H1 (cell line): ENCODE measurements at regions not wholly inside any gene's neighbourhood (a gene's known extent, or its start where the extent isn't known, plus 50 kb on each side); places are given as distances from the start of the nearest gene placed in this dataset.

Experiments
- CTCF ChIA-PET: fragments of 300-600 bp; sonication (Branson Sonifier 250); formaldehyde crosslinking; loops from one replicate; lab custom pipeline; 2021; ENCODE audit not compliant: partially characterized antibody; lab: Charles Lee
- POLR2A ChIA-PET: fragments of 300-600 bp; sonication (Branson Sonifier 250); formaldehyde crosslinking; loops from one replicate; lab custom pipeline; 2021; ENCODE audit warnings: inconsistent platforms; ENCODE audit not compliant: partially characterized antibody; lab: Charles Lee
- DNase-seq, 2 experiments: peaks; one replicate each; pipeline versions ENCODE4 v3.0.0 to v3.0.0-alpha.2; 2010 to 2022; ENCODE audit warnings: low spot score in 2 of 2, low read depth in 1 of 2, mixed read lengths in 1 of 2
- FAIRE-seq: peaks from 2 replicates; lab custom pipeline; 2011; peaks lifted over from hg19 to GRCh38; lab: Jason Lieb, UNC
- H2AFZ ChIP-seq: 2 replicates; pipeline ENCODE4 v1.8.1; 2012; ENCODE audit warnings: low read length, inconsistent platforms
- H2AK5ac ChIP-seq: 2 replicates; pipeline ENCODE4 v1.6.1; 2013; ENCODE audit warnings: low read depth, low read length
- H2BK120ac ChIP-seq: replicated peaks from 2 replicates; pipeline ENCODE3; 2013; ENCODE audit warnings: low read depth, low read length, inconsistent platforms
- H2BK12ac ChIP-seq: 2 replicates; pipeline ENCODE4 v1.6.1; 2013; ENCODE audit warnings: low read depth, low read length
- H2BK15ac ChIP-seq: 2 replicates; pipeline ENCODE4 v1.6.1; 2013; ENCODE audit warnings: low read length
- H2BK20ac ChIP-seq: 2 replicates; pipeline ENCODE4 v1.6.1; 2013; ENCODE audit warnings: low read length
- H2BK5ac ChIP-seq: 2 replicates; pipeline ENCODE4 v1.6.1; 2013; ENCODE audit warnings: low read depth, low read length
- H3K14ac ChIP-seq: 2 replicates; pipeline ENCODE4 v1.6.1; 2013; ENCODE audit warnings: inconsistent platforms; ENCODE audit not compliant: insufficient read length
- H3K18ac ChIP-seq: 2 replicates; pipeline ENCODE4 v1.6.1; 2013; ENCODE audit warnings: low read length; ENCODE audit errors: extremely low read depth
- H3K23ac ChIP-seq: 2 replicates; pipeline ENCODE4 v1.6.1; 2013; ENCODE audit warnings: inconsistent platforms; ENCODE audit not compliant: insufficient read length
- H3K23me2 ChIP-seq: 2 replicates; pipeline ENCODE4 v1.6.1; 2013; ENCODE audit warnings: low read depth, low read length
- H3K27ac ChIP-seq: 2 replicates; pipeline ENCODE4 v1.6.1; 2011; ENCODE audit warnings: low read depth, low read length, inconsistent platforms
- H3K27me3 ChIP-seq, 4 experiments: replicated peaks in 1 of 4; 1 replicate in 1 of 4; 2 replicates in 3 of 4; pipeline versions ENCODE4 v1.6.1 to v1.8.1; 2011 to 2013; ENCODE audit warnings: low read length in 3 of 4, mild to moderate bottlenecking in 3 of 4, inconsistent platforms in 2 of 4, mixed read lengths in 2 of 4, moderate library complexity in 1 of 4; ENCODE audit not compliant: control insufficient read depth in 3 of 4, insufficient read depth in 3 of 4; ENCODE audit errors: extremely low read depth in 1 of 4
- H3K36me3 ChIP-seq, 4 experiments: 2 replicates each; pipeline versions ENCODE4 v1.6.1 to v1.8.1; 2011 to 2013; ENCODE audit warnings: mild to moderate bottlenecking in 4 of 4, low read length in 3 of 4, moderate library complexity in 2 of 4, control low read depth in 1 of 4, inconsistent platforms in 1 of 4; ENCODE audit not compliant: insufficient read depth in 4 of 4, control insufficient read depth in 2 of 4
- H3K4ac ChIP-seq: replicated peaks from 2 replicates; pipeline ENCODE3; 2013; ENCODE audit warnings: low read length, low read depth, mixed read lengths, inconsistent platforms; ENCODE audit not compliant: insufficient read length
- H3K4me1 ChIP-seq, 4 experiments: replicated peaks in 1 of 4; 1 replicate in 1 of 4; 2 replicates in 3 of 4; pipeline versions ENCODE4 v1.6.1 to v1.8.1; 2011 to 2013; ENCODE audit warnings: low read length in 3 of 4, inconsistent platforms in 2 of 4, mixed read lengths in 1 of 4; ENCODE audit not compliant: insufficient read depth in 4 of 4, control insufficient read depth in 3 of 4
- H3K4me2 ChIP-seq, 2 experiments: 2 replicates each; pipeline versions ENCODE4 v1.6.1 to v1.8.1; 2011 to 2013; ENCODE audit warnings: low read depth in 2 of 2, low read length in 2 of 2, control low read depth in 1 of 2, inconsistent platforms in 1 of 2, mild to moderate bottlenecking in 1 of 2; ENCODE audit not compliant: insufficient read depth in 1 of 2
- H3K4me3 ChIP-seq, 4 experiments: fragments of 200-600, 300-600 bp in 1 of 4; sonication (generic), shearing (Covaris generic), sonication (Bioruptor Twin) in 1 of 4; 2 replicates each; pipeline versions ENCODE4 v1.5.1 to v1.8.1; 2011 to 2016; ENCODE audit warnings: low read length in 4 of 4, low read depth in 3 of 4, control low read depth in 2 of 4, inconsistent platforms in 2 of 4, mild to moderate bottlenecking in 2 of 4, mixed read lengths in 1 of 4, moderate library complexity in 1 of 4; ENCODE audit not compliant: insufficient read depth in 2 of 4; ENCODE audit errors: extremely low read depth in 1 of 4
- H3K56ac ChIP-seq: replicated peaks from 2 replicates; pipeline ENCODE3; 2013; ENCODE audit warnings: low read depth, mild to moderate bottlenecking, mixed read lengths, low read length, inconsistent platforms; ENCODE audit not compliant: insufficient read length
- H3K79me1 ChIP-seq: 2 replicates; pipeline ENCODE4 v1.6.1; 2013; ENCODE audit warnings: low read depth, low read length, control low read depth
- H3K79me2 ChIP-seq, 2 experiments: 2 replicates each; pipeline versions ENCODE4 v1.6.1 to v1.8.1; 2012 to 2013; ENCODE audit warnings: low read length in 2 of 2, mild to moderate bottlenecking in 2 of 2, inconsistent platforms in 1 of 2; ENCODE audit not compliant: insufficient read depth in 2 of 2, control insufficient read depth in 1 of 2
- H3K9ac ChIP-seq, 4 experiments: replicated peaks in 1 of 4; 1 replicate in 1 of 4; 2 replicates in 3 of 4; pipeline versions ENCODE4 v1.6.1 to v1.8.1; 2011 to 2013; ENCODE audit warnings: low read depth in 3 of 4, low read length in 3 of 4, control low read depth in 2 of 4, mild to moderate bottlenecking in 2 of 4, moderate library complexity in 2 of 4, inconsistent platforms in 1 of 4; ENCODE audit errors: extremely low read depth in 1 of 4
- H3K9me3 ChIP-seq, 2 experiments: 2 replicates each; pipeline versions ENCODE4 v1.6.1 to v1.8.1; 2012 to 2013; ENCODE audit warnings: mild to moderate bottlenecking in 2 of 2, moderate library complexity in 2 of 2, control low read depth in 1 of 2, inconsistent platforms in 1 of 2, low read depth in 1 of 2, low read length in 1 of 2, mixed read lengths in 1 of 2; ENCODE audit not compliant: insufficient read depth in 2 of 2
- H4K20me1 ChIP-seq, 2 experiments: replicated peaks in 1 of 2; 2 replicates each; pipeline versions ENCODE3 to v1.8.1; 2011 to 2013; ENCODE audit warnings: inconsistent platforms in 2 of 2, low read length in 2 of 2, mild to moderate bottlenecking in 1 of 2; ENCODE audit not compliant: insufficient read depth in 2 of 2, control insufficient read depth in 1 of 2
- H4K5ac ChIP-seq: 2 replicates; pipeline ENCODE4 v1.6.1; 2013; ENCODE audit warnings: low read length, low read depth, mixed read lengths, inconsistent platforms; ENCODE audit not compliant: insufficient read length
- H4K8ac ChIP-seq: 2 replicates; pipeline ENCODE4 v1.8.0; 2013; ENCODE audit warnings: mild to moderate bottlenecking, moderate library complexity, low read length, inconsistent platforms; ENCODE audit not compliant: insufficient read depth; ENCODE audit errors: extremely low read depth
- H4K91ac ChIP-seq: replicated peaks from 2 replicates; pipeline ENCODE3; 2013; ENCODE audit warnings: low read length, mixed read lengths, inconsistent platforms; ENCODE audit not compliant: insufficient read length
- WGBS, 2 experiments: shearing (Covaris generic) in 1 of 2; methylation state at CpG; one replicate each; pipeline versions ENCODE4 v1.1.6 to v1.1.7; 2013 to 2015; ENCODE audit warnings: low lambda C conversion rate in 2 of 2, mixed read lengths in 2 of 2, inconsistent platforms in 1 of 2, low coverage in 1 of 2, missing lambda C conversion rate in 1 of 2; ENCODE audit not compliant: insufficient replicate concordance in 2 of 2, insufficient coverage in 1 of 2, insufficient read length in 1 of 2; ENCODE audit errors: extremely low coverage in 1 of 2, missing lambda C conversion rate in 1 of 2; 5-methylcytosine and 5-hydroxymethylcytosine counted together
- TF ChIP-seq, protein P1 (sequence below): IDR thresholded peaks from 2 replicates; pipeline ENCODE4 v1.6.1; 2012; ENCODE audit warnings: inconsistent platforms

DNA sequence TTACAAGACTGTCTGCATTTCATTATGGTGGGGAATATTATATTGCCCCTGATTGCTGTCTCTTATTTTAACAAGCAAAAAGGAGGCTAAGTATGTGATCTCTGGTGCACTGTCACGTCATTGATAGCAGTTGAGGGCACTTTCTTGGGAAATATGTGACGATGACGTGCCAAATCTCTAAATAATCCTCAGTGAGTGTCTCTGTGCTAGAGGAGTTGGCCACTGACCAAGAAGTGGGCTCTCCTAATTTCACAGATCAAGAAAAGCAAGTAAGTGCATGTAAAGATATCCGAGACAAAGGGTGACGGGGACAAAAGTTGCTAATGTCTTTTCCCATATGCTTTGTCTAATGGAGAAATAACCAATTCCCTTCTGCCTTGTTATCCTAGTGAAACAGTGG lies 487.4 kb upstream of the TENM3 start:
- H3K4ac ChIP-seq, result no peak overlapping the region
- CTCF ChIA-PET, result no interaction called here
- DNase-seq (no peak), FAIRE-seq (no peak)
- peaks cover 0 to 7% (median 6%) of the 10 kb centered on the region in 4 experiments; a peak in 3 of 7 replicates for H3K4me1 ChIP-seq
- no peaks in the 10 kb centered on the region for H3K27me3 ChIP-seq
- H3K18ac ChIP-seq, result no peak overlapping the region
- no peak overlapping the region for H2BK120ac ChIP-seq
- POLR2A ChIA-PET, result no interaction called here
- no peak overlapping the region for H3K27ac ChIP-seq
- no peak overlapping the region for H3K56ac ChIP-seq
- H4K20me1 ChIP-seq, result no peaks in the 10 kb centered on the region
- no peak overlapping the region for H3K4me3 ChIP-seq
- H4K91ac ChIP-seq, result no peak overlapping the region
- peak overlapping the region; percentile 37; the same call in 1 of the 2 replicates for H2AFZ ChIP-seq
- H4K8ac ChIP-seq, result no peak overlapping the region
- H3K9ac ChIP-seq, result no peak overlapping the region
- H2BK12ac ChIP-seq, result no peak overlapping the region
- H3K36me3 ChIP-seq, result no peaks in the 10 kb centered on the region
- no peaks in the 10 kb centered on the region; the same call in 1 of the 2 replicates for H3K23me2 ChIP-seq
- H4K5ac ChIP-seq, result no peak overlapping the region
- no peak overlapping the region for H2BK20ac ChIP-seq
- WGBS, 2 experiments, result 83% methylated on average over 5 of the region's 5 CpGs; no CpG with 5 or more reads in 1 of the 2 experiments
- H2BK15ac ChIP-seq, result no peak overlapping the region
- no peaks in the 10 kb centered on the region for H3K79me1 ChIP-seq
- H2BK5ac ChIP-seq, result no peak overlapping the region
- no peak overlapping the region for H3K23ac ChIP-seq
- TF ChIP-seq, protein P1, sequence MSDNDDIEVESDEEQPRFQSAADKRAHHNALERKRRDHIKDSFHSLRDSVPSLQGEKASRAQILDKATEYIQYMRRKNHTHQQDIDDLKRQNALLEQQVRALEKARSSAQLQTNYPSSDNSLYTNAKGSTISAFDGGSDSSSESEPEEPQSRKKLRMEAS, result no peak
- H3K9me3 ChIP-seq, result no peaks in the 10 kb centered on the region
- no peaks in the 10 kb centered on the region for H3K79me2 ChIP-seq
- no peak overlapping the region for H3K14ac ChIP-seq
- no peak overlapping the region for H2AK5ac ChIP-seq
- no peak overlapping the region for H3K4me2 ChIP-seq
